Vagina (tissue), 2 donors: ENCODE measurements at regions not wholly inside any gene's neighbourhood (a gene's known extent, or its start where the extent isn't known, plus 50 kb on each side); places are given as distances from the start of the nearest gene placed in this dataset.

ENCODE experiments used
- DNase-seq, 2 donors: peaks; one replicate each; pipeline ENCODE4 v3.0.0-alpha.2; 2017; ENCODE audit errors: extremely low spot score in 2 of 2
- H3K27ac ChIP-seq: fragments of 200-600 bp; sonication (generic); one replicate; pipeline ENCODE4 v1.5.1; 2019
- H3K27me3 ChIP-seq: fragments of 200-600 bp; sonication (generic); one replicate; pipeline ENCODE4 v1.5.1; 2019
- H3K36me3 ChIP-seq, 2 donors: fragments of 200-600 bp; sonication (generic); one replicate each; pipeline ENCODE4 v1.5.1; 2017 to 2019
- H3K4me1 ChIP-seq: fragments of 200-600 bp; sonication (generic); one replicate; pipeline ENCODE4 v1.5.1; 2019
- H3K4me3 ChIP-seq, 2 donors: fragments of 200-600 bp; sonication (generic); 1 replicate in 1 of 2; 2 replicates in 1 of 2; pipeline ENCODE4 v1.5.1; 2016 to 2019
- H3K9me3 ChIP-seq: fragments of 200-600 bp; sonication (generic); one replicate; pipeline ENCODE4 v1.5.1; 2019
- CTCF ChIP-seq, 3 experiments: fragments of 450-650 bp in 2 of 3; fragments of 200-600 bp in 1 of 3; sonication (generic) in 1 of 3; IDR thresholded peaks; one replicate each; pipeline ENCODE4 v1.5.1; 2017 to 2019; ENCODE audit warnings: antibody characterized with exemption in 3 of 3, mild to moderate bottlenecking in 2 of 3, moderate library complexity in 2 of 3
- POLR2A ChIP-seq, 2 donors: fragments of 450-650 bp; IDR thresholded peaks; one replicate each; pipeline ENCODE4 v1.6.1; 2017; ENCODE audit warnings: antibody characterized with exemption in 2 of 2, mild to moderate bottlenecking in 2 of 2, moderate library complexity in 2 of 2
- POLR2AphosphoS5 ChIP-seq, 2 donors: sonication (generic); formaldehyde crosslinking; IDR thresholded peaks; one replicate each; pipeline ENCODE4 v1.9.0; 2017; ENCODE audit warnings: antibody characterized with exemption in 2 of 2, mild to moderate bottlenecking in 2 of 2, low read depth in 1 of 2; ENCODE audit not compliant: insufficient read depth in 1 of 2
- intact Hi-C: fragments of 100-400 bp; cut with DNase I; formaldehyde crosslinking; loops from one replicate; pipeline ENCODE4 v1.15.1; 2023

DNA sequence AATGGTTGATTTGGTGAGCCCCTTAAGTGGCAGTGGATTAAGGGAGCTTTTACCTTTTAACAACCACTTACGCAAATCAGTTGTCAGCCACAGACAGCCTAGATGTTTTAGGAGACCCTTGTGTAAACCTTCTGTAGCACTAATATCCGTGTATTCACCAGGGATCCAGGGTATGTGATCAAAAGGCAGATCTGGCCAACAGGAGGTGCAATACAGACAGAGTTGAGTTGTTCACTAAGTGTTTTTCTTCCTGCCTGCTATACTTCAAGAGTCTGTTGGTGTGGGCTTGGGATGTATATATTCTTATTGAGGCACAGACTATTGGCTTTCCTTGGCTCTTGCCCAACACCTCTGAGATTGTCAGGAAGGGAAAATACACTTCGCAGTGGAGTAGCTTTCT is 175.1 kb downstream of the FAT3 start:
- Histone ChIP-seq H3K36me3 (no peaks in the 10 kb centered on the region), H3K4me3 (no peak overlapping the region), H3K9me3 (no peaks in the 10 kb centered on the region), H3K27me3 (no peaks in the 10 kb centered on the region), H3K4me1 (no peaks in the 10 kb centered on the region), H3K27ac (no peak overlapping the region)
- no peak for DNase-seq
- intact Hi-C loops: no loop called here
- TF ChIP-seq POLR2A (IDR thresholded peaks at IDR 0.05) (no peak), POLR2AphosphoS5 (IDR thresholded peaks at IDR 0.05; ENCODE audit: insufficient read depth in 1 of 2, low read depth in 1 of 2) (no peak), CTCF (IDR thresholded peaks at IDR 0.05) (no peak)

DNA sequence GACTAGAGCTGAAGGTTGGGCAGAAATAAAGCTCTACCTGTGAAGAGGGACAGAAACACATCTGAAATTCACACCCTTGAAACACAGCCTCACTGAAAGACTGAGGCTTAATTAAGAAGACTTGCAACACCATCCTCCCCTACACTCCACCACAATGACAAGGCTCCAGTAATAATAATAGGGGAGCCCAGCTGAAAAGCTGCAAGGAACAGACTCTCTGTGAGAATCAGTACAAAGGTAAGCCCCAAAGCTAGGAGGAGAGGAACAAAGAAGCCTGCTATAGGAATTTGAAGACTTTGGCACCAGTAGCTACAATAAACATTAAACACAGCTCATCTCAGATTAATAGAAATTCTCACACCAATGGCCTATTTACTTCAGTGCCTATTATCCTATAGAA is 176.9 kb downstream of the FAT3 start:
- no peak for DNase-seq
- Histone ChIP-seq H3K4me1 (no peaks in the 10 kb centered on the region), H3K27ac (no peak overlapping the region), H3K27me3 (no peaks in the 10 kb centered on the region), H3K36me3 (no peaks in the 10 kb centered on the region), H3K9me3 (no peaks in the 10 kb centered on the region), H3K4me3 (no peak overlapping the region)
- intact Hi-C loops: no loop called here
- TF ChIP-seq POLR2AphosphoS5 (IDR thresholded peaks at IDR 0.05; ENCODE audit: insufficient read depth in 1 of 2, low read depth in 1 of 2) (no peak), POLR2A (IDR thresholded peaks at IDR 0.05) (no peak), CTCF (IDR thresholded peaks at IDR 0.05) (no peak)

DNA sequence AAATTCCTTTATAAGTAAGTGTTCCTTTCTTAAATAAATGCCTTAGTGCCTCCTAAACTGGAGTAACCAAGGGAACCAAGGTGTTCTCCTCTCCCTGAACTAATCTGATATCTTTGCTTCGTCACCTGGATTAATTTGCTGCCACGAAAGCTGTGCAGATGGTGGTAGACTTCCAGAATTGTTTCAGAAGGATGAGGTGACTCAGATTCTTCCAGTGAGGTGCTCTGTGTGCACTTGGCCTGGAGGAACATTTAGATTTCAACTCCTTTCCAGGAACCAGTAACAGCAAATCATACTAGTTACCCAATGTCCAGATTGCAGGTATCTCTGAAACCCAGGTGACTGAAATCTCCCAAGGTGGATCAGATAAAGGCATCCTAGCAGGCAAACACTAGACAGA is 181.9 kb downstream of the FAT3 start:
- no peak for DNase-seq
- H3K9me3 ChIP-seq: no peaks in the 10 kb centered on the region
- H3K4me1 ChIP-seq: no peaks in the 10 kb centered on the region
- no peak overlapping the region for H3K27ac ChIP-seq
- intact Hi-C loops: no loop called here
- H3K36me3 ChIP-seq: no peaks in the 10 kb centered on the region
- no peak for TF ChIP-seq POLR2AphosphoS5 (IDR thresholded peaks at IDR 0.05; ENCODE audit: insufficient read depth in 1 of 2, low read depth in 1 of 2)
- no peak for TF ChIP-seq CTCF (IDR thresholded peaks at IDR 0.05)
- TF ChIP-seq POLR2A (IDR thresholded peaks at IDR 0.05): no peak
- no peak overlapping the region for H3K4me3 ChIP-seq
- H3K27me3 ChIP-seq: no peaks in the 10 kb centered on the region

DNA sequence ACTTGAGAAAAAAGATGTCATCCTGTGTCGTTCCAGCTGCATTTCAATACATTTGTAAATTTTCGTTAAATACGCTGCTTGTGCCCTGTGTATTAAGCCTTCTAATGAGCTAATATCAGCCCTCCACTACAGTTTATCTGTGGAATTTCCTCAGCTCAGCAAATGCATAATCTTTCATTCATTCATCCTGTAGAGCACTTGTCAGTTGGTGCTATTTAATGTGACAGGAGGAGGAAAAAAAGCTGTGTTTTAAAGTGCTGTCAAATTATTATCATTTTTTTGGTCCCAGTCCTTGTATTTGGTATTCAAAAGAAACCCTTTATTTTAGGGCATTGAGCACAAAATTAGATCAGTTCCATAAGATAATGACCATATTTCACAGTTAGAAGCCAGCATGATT is 184.7 kb downstream of the FAT3 start:
- no peak for TF ChIP-seq POLR2A (IDR thresholded peaks at IDR 0.05)
- Histone ChIP-seq H3K4me1 (no peaks in the 10 kb centered on the region), H3K9me3 (no peaks in the 10 kb centered on the region), H3K4me3 (no peak overlapping the region), H3K27me3 (no peaks in the 10 kb centered on the region), H3K36me3 (no peaks in the 10 kb centered on the region), H3K27ac (no peak overlapping the region)
- intact Hi-C loops: no loop called here
- no peak for DNase-seq

- H3K27me3 ChIP-seq: no peaks in the 10 kb centered on the region
- no peaks in the 10 kb centered on the region for H3K9me3 ChIP-seq
- intact Hi-C loops: no loop called here
Measured at GRCh38 chr11:92409956-92410355, 185.3 kb downstream of the FAT3 start.

More at GRCh38 chr11:92409956-92410355, 185.3 kb downstream of the FAT3 start:
- Histone ChIP-seq H3K36me3 (no peaks in the 10 kb centered on the region), H3K4me3 (no peak overlapping the region), H3K27ac (no peak overlapping the region), H3K4me1 (no peaks in the 10 kb centered on the region)
- TF ChIP-seq POLR2A (IDR thresholded peaks at IDR 0.05): no peak
- TF ChIP-seq CTCF (IDR thresholded peaks at IDR 0.05): no peak
- no peak for TF ChIP-seq POLR2AphosphoS5 (IDR thresholded peaks at IDR 0.05; ENCODE audit: insufficient read depth in 1 of 2, low read depth in 1 of 2)
- DNase-seq: no peak
